ENCODE measurements at regions not wholly inside any gene's neighbourhood (a gene's known extent, or its start where the extent isn't known, plus 50 kb on each side); places are given as distances from the start of the nearest gene placed in this dataset.
A peak's percentile ranks its signal among the peaks of the same experiment; 100 is the strongest.

- DNase-seq, result no peak
Measured at GRCh38 chr5:56540266-56540665, 275.1 kb upstream of the MAP3K1 start.

- DNase-seq, result no peak
Measured at GRCh38 chr5:56538580-56538979, 276.8 kb upstream of the MAP3K1 start.

GRCh38 chr5:56535347-56535746 is 280.0 kb upstream of the MAP3K1 start:
- DNase-seq, result no peak

GRCh38 chr5:56534102-56534829 is 281.1 kb upstream of the MAP3K1 start:
- peak; percentile 28 for DNase-seq

GRCh38 chr5:56532466-56532865 is 282.9 kb upstream of the MAP3K1 start:
- no peak for DNase-seq

- DNase-seq, result no peak
Measured at GRCh38 chr5:56530626-56531138, 284.7 kb upstream of the MAP3K1 start.

DNA sequence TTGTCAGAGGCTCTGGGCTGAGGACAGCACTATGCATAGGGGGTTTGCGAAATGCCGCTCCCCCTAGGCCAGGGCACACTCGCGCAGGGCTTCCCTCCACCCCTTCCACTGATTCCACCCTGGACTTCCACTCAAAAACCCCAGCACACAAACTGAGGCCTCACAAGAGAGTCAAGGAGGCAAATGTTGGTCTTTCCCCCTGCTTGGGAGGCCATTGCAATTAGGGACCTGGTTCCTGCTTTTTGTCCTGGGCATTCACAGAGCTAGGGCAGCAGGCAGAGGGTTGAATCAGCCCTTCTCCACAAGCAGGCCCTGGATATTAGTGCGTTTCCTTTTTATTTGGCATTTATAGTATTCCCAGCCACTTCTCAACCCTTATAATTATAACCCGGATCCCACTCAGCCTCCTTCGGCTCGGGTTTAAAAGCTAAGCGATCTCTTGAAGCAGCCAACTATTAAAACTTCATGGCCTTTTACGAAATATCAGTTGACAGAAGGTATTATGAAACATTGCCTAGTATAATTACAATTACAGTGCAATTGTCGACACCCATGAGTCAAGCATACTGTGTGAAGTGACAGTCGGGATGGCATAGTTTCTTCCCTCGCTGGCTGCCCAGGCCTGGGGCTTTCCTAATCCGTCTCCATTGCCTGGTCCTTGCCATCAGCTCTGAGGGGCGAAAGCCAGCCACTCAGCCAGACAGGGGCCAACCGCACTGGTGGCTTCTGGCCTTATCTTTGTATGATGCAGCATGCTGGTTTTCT is 285.5 kb upstream of the MAP3K1 start:
- no peak for DNase-seq

GRCh38 chr5:56527174-56527573 is 288.2 kb upstream of the MAP3K1 start:
- DNase-seq, result peak; percentile 5

- DNase-seq, result peak; percentile 11
Measured at GRCh38 chr5:56525113-56525512, 290.2 kb upstream of the MAP3K1 start.

GRCh38 chr5:56523790-56524575 is 290.9 kb upstream of the ANKRD55 start:
- no peak for DNase-seq

DNA sequence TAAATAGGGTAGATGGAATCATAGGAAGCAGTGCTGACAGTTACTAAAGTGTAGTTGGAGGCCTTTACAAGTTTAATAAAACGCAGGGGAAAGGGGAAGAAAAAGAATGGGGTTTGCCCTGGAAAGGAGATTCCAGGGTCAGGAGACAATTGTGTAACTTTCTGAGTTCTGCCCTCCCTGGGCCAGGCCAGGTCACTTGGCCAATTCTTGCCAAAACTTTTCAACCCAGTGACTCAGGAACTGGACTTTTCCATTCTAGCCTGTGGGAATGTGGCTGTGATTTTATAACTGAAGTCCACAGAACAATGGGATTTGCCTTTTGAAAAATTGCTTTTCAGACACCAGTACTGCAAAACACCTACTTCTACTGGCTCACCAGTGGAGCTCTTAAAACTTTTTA is 289.8 kb upstream of the ANKRD55 start:
- DNase-seq, result no peak

DNA sequence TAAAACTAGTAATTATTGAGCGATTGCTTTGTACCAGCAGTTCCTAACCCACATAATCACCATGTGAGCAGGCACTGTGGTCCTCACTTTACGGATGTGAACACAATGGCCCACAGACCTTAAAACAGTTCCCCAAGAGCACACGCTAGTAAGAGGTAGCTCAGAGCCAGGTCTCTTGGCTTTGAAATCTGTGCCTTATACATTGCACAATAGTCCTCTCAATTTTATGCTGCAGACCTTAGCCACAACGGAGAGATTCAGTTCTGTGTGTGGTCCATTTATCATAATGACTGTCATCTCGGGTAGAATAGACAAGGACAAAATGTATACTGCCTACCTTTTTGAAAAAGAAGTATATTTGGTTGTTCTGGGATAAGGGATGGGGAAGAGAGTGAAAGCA is 289.0 kb upstream of the ANKRD55 start:
- no peak for DNase-seq

GRCh38 chr5:56520986-56521730 is 288.0 kb upstream of the ANKRD55 start:
- no peak for DNase-seq

GRCh38 chr5:56518820-56519219 is 285.7 kb upstream of the ANKRD55 start:
- no peak for DNase-seq

DNA sequence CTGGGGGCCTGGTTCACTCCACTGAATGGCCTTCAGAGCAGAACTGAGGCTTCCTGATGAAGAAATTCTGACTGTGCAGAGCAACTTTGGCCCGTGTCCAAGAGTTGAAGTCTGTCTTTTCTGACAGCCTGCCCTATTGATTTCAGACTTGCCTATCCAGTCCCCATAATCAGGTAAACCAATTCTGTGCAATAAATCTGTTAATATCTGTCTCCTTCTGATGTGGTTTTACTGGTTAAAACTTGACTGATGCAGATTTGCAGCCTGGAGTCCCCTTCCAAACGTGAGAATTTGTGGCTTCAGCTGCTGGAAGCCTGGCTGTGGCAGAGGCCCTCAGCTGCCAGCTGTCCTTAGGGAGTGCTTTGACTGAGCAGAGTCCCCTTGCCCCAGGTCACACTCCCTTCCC is 283.9 kb upstream of the ANKRD55 start:
- DNase-seq, result peak; percentile 14

DNA sequence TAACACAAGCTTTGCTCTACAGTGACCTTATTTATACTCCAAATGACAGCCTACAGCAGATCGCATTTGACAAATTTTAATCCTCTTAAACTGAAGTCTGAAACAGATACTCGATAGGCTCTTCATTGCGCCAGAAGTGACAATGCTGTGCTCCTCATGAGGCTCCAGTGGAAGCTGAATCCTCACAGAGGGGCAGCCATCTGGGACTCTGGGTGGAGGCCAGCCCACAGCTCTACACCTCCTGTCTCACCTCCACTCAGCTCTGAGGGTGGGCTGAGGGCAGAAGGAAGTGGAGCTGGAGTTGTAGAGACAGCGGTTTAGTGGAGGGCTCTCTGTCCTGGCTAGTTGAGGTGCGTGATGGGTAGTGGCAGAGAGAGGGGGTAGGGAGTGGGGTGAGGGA is 283.3 kb upstream of the ANKRD55 start:
- no peak for DNase-seq

DNA sequence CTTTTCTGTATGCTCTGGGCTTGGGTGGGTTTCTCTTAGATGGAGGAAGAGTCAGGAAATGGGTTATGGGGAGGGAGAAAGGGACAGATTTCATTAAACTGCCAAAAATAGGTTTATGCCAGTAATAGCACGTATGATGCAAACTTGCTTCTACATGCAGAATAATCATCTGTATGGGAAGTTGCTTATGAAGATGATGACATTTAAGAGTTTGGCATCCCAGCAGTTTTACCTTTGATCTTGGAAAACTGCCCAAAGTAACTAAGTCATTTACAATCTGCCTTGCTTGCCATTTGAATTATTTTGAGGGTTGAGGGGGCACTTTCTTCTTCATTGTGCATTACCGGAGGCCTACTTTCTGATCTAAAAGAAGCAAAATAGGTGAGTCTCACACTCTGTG is 282.9 kb upstream of the ANKRD55 start:
- no peak for DNase-seq

DNA sequence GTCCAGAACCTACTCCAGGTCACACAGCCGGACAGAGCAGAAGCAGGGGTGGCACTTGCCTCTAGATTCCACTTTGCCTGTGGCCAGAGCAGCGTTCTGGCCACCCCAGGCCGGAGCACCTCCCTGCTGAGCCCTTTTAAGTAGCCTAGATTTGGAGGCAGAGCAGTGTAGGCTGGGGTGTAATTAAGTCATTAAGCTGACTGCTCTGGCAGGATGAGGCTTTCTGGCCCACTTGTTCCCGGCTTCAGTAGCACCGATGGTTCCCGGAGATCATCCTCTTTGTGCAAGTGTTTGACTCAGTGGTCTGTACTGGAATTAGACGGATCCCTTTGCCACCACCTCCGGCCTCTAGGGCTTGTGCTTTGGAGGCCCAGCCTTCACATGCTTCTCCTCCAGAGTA is 281.9 kb upstream of the ANKRD55 start:
- no peak for DNase-seq

- no peak for DNase-seq
Measured at GRCh38 chr5:56514245-56514644, 281.1 kb upstream of the ANKRD55 start.

GRCh38 chr5:56513141-56513540 is 280.0 kb upstream of the ANKRD55 start:
- DNase-seq, result no peak

DNA sequence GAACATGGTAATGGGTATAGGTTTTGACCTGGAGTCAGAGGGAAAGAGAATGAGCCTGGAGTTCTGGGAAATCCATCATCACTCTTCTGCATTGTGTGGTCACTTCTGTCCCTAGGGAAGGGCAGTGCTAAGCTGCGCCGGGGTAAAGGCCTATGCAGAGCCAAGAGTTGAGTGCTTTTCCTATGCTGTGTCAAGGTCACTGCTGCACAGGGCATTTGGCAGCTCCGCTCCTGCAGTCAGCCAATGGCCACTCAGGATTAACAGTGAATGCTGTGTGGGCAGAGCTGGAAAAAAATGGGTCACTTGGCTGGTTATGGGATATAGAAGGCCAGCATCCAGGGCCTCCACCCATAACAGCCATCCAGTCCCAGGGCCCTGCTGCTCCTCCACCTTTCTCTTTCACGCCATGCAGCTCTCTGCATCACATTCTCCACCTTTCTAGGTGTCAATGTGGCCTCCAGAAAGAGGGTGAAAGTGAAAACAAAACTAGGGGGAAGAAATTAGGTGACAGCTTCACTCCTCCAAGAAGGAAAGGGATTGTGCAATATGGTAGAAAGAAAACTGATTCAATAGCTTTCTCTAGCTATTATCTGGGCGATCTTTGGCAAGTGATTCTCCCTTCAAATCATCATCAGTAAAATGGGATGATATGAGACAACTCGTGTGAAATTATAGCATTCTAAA is 279.3 kb upstream of the ANKRD55 start:
- peak; percentile 19 for DNase-seq

DNA sequence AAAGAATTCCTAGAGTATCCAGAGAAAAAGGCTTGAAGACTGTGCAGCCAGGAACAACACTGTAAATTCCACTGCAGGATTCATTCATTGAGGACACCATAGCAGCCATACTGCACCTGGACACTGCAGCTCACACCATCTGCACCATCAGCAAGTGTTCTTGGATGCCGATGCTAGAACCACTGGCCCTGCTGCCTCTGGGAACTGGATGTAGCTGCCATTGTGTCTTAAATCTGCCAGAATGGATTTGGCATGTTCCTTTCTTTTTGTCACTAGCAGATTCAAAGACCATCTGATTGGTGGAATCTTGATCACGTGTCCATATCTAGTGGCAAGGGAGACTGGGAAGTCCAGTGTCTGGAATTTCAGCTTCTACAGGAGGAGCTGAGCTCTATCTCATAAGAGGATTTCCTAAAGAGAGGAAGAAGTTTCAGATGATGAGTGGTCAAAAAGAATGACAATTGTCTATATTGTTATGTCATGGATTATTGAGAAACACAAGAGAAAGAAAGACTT is 278.3 kb upstream of the ANKRD55 start:
- DNase-seq, result no peak
